ENCODE measurements at regions not wholly inside any gene's neighbourhood (a gene's known extent, or its start where the extent isn't known, plus 50 kb on each side); places are given as distances from the start of the nearest gene placed in this dataset.

DNA sequence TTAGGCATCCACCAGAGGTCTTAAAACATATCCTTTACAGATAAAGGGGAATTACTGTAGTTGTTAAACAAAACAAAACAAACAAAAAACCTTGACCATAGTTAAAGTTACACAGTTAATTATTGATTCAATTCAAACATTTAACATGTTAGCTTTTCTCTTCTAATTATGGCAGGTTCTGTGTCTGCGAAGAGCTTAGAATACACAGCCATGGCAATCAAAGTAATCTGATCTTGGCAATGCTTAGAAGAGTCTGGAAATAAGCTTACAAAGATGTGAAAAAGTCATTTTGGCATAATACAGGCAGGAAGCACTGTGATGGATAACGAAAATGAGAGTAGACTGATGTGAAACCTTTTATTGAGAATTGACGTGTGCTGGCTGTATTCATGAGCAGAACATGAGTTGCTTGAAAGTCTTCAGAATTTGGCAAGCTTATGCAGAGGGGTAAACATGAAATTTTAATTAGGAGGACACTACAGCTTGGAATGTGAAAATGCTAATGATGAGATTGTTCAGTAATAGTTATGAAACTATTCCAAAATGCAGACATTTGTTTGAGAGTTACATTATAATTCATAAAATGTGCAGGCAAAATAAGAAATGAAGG is 629.6 kb downstream of the FSCB start:
- TF ChIP-seq CTCF (IDR thresholded peaks at IDR 0.05; ENCODE audit: borderline replicate concordance, extremely low read depth, low read length, poor library complexity, severe bottlenecking), result no peak
- TF ChIP-seq EZH2 (IDR thresholded peaks at IDR 0.05; ENCODE audit: borderline replicate concordance, low read depth, low read length, severe bottlenecking), result no peak

Measured in DND-41 (cell line).